RWPE2 (cell line): ENCODE measurements at regions not wholly inside any gene's neighbourhood (a gene's known extent, or its start where the extent isn't known, plus 50 kb on each side); places are given as distances from the start of the nearest gene placed in this dataset.

Source experiments
- ATAC-seq: fragments of 200-7000 bp; cut with Tn5 transposase; 3 replicates; pipeline ENCODE4 v1.9.1; 2021; ENCODE audit warnings: low read depth
- DNase-seq: peaks from one replicate; pipeline ENCODE4 v3.0.0-alpha.2; 2020; ENCODE audit warnings: low spot score
- H3K27ac ChIP-seq: fragments of 450-650 bp; 2 replicates; pipeline ENCODE4 v1.5.1; 2017; ENCODE audit warnings: mild to moderate bottlenecking; ENCODE audit not compliant: poor library complexity, severe bottlenecking
- H3K27me3 ChIP-seq: fragments of 250-450 bp; sonication (Bioruptor Pico); 2 replicates; pipeline ENCODE4 v1.5.1; 2021; ENCODE audit warnings: mild to moderate bottlenecking, moderate library complexity; ENCODE audit not compliant: insufficient read depth, poor library complexity, severe bottlenecking
- H3K36me3 ChIP-seq: fragments of 250-450 bp; sonication (Bioruptor Pico); 2 replicates; pipeline ENCODE4 v1.5.1; 2020; ENCODE audit warnings: low read depth, mild to moderate bottlenecking, moderate library complexity
- H3K4me1 ChIP-seq: fragments of 250-450 bp; sonication (Bioruptor Pico); 2 replicates; pipeline ENCODE4 v1.5.1; 2021; ENCODE audit warnings: mild to moderate bottlenecking, moderate library complexity; ENCODE audit not compliant: insufficient read depth, poor library complexity, severe bottlenecking
- H3K4me3 ChIP-seq: fragments of 250-450 bp; sonication (Bioruptor Pico); 2 replicates; pipeline ENCODE4 v1.5.1; 2021; ENCODE audit warnings: mild to moderate bottlenecking, moderate library complexity; ENCODE audit not compliant: severe bottlenecking
- H3K9me3 ChIP-seq: fragments of 250-450 bp; sonication (Bioruptor Pico); 2 replicates; pipeline ENCODE4 v1.5.1; 2021; ENCODE audit warnings: mild to moderate bottlenecking, moderate library complexity; ENCODE audit not compliant: severe bottlenecking
- CTCF ChIP-seq: fragments of 450-650 bp; IDR thresholded peaks from one replicate; pipeline ENCODE4 v1.5.1; 2017; ENCODE audit warnings: mild to moderate bottlenecking, moderate library complexity; ENCODE audit not compliant: poor library complexity, severe bottlenecking

- no peak for TF ChIP-seq CTCF
- Histone ChIP-seq H3K27ac (no peak overlapping the region), H3K36me3 (no peaks in the 10 kb centered on the region), H3K9me3 (no peaks in the 10 kb centered on the region), H3K27me3 (no peaks in the 10 kb centered on the region), H3K4me1 (no peaks in the 10 kb centered on the region), H3K4me3 (no peak overlapping the region)
- ATAC-seq (no peak), DNase-seq (no peak)
These were observed 81.6 kb upstream of the SNAP25 start for GRCh38 chr20:10137032-10137431.

- no peak for TF ChIP-seq CTCF
- no peaks in the 10 kb centered on the region for H3K27me3 ChIP-seq
- no peaks in the 10 kb centered on the region for H3K36me3 ChIP-seq
- DNase-seq (no peak), ATAC-seq (no peak)
- no peak overlapping the region for H3K4me3 ChIP-seq
- no peaks in the 10 kb centered on the region for H3K4me1 ChIP-seq
- no peak overlapping the region for H3K27ac ChIP-seq
- no peaks in the 10 kb centered on the region for H3K9me3 ChIP-seq
These were observed 81.1 kb upstream of the SNAP25 start for GRCh38 chr20:10137533-10137932.

- Histone ChIP-seq H3K36me3 (no peaks in the 10 kb centered on the region), H3K4me3 (no peak overlapping the region), H3K27me3 (peaks cover 8% of the 10 kb centered on the region), H3K4me1 (no peaks in the 10 kb centered on the region), H3K27ac (no peak overlapping the region), H3K9me3 (no peaks in the 10 kb centered on the region)
- ATAC-seq (no peak), DNase-seq (no peak)
- no peak for TF ChIP-seq CTCF
These were observed 61.1 kb upstream of the SNAP25 start for GRCh38 chr20:10157549-10157948.

- no peak for ATAC-seq
- Histone ChIP-seq H3K36me3 (no peaks in the 10 kb centered on the region), H3K9me3 (no peaks in the 10 kb centered on the region), H3K4me1 (no peaks in the 10 kb centered on the region), H3K27me3 (peaks cover 15% of the 10 kb centered on the region), H3K27ac (no peak overlapping the region), H3K4me3 (no peak overlapping the region)
- TF ChIP-seq CTCF, result no peak
- DNase-seq, result no peak
These were observed 51.6 kb upstream of the SNAP25 start for GRCh38 chr20:10167040-10167439.

- DNase-seq (no peak), ATAC-seq (no peak)
- H3K36me3 ChIP-seq, result no peaks in the 10 kb centered on the region
- no peaks in the 10 kb centered on the region for H3K9me3 ChIP-seq
- peaks cover 16% of the 10 kb centered on the region for H3K27me3 ChIP-seq
- H3K4me1 ChIP-seq, result no peaks in the 10 kb centered on the region
- TF ChIP-seq CTCF, result no peak
- H3K27ac ChIP-seq, result no peak overlapping the region
- no peak overlapping the region for H3K4me3 ChIP-seq
These were observed 51.0 kb upstream of the SNAP25 start for GRCh38 chr20:10167594-10167993.
